ENCODE measurements at regions not wholly inside any gene's neighbourhood (a gene's known extent, or its start where the extent isn't known, plus 50 kb on each side); places are given as distances from the start of the nearest gene placed in this dataset.
"Not testable (repeated sequence)": the region's sequence is repeated elsewhere in the genome, so short reads cannot be mapped to it uniquely, and the experiment has no call there.

GRCh38 chr17:63293323-63294075 is 152.6 kb downstream of the CYB561 start:
- no peaks in the 10 kb centered on the region for H3K36me3 ChIP-seq
- DNase-seq: no peak
- H3K4me1 ChIP-seq (ENCODE audit: insufficient read depth): no peaks in the 10 kb centered on the region
- no peak for TF ChIP-seq POLR2A (IDR thresholded peaks at IDR 0.05)
- no peak for TF ChIP-seq CTCF (IDR thresholded peaks at IDR 0.05)
- no peak for TF ChIP-seq EP300 (IDR thresholded peaks at IDR 0.05)
- H3K9me3 ChIP-seq: no peaks in the 10 kb centered on the region
- no peak overlapping the region for H3K4me3 ChIP-seq
- H3K27me3 ChIP-seq: no peaks in the 10 kb centered on the region
- intact Hi-C loops (cut with DNase I): no loop called here
- H3K27ac ChIP-seq: no peak overlapping the region
- WGBS, 3 donors: 55 to 59% (median 55%) methylated on average over 4 of the region's 4 CpGs

- no peaks in the 10 kb centered on the region for H3K9me3 ChIP-seq
- H3K4me3 ChIP-seq: no peak overlapping the region
- DNase-seq: no peak
- no peaks in the 10 kb centered on the region for H3K4me1 ChIP-seq (ENCODE audit: insufficient read depth)
- WGBS, 3 donors: 86 to 88% (median 87%) methylated on average over 3 of the region's 3 CpGs
- TF ChIP-seq POLR2A (IDR thresholded peaks at IDR 0.05) (no peak), EP300 (IDR thresholded peaks at IDR 0.05) (no peak), CTCF (IDR thresholded peaks at IDR 0.05) (no peak)
- H3K27ac ChIP-seq: no peak overlapping the region
- intact Hi-C loops (cut with DNase I): no loop called here
- H3K27me3 ChIP-seq: no peaks in the 10 kb centered on the region
- H3K36me3 ChIP-seq: no peaks in the 10 kb centered on the region
Observed at GRCh38 chr17:63294776-63295175, 151.3 kb downstream of the CYB561 start.

- Histone ChIP-seq H3K9me3 (no peaks in the 10 kb centered on the region), H3K27me3 (no peaks in the 10 kb centered on the region), H3K27ac (no peak overlapping the region), H3K4me3 (no peak overlapping the region), H3K36me3 (no peaks in the 10 kb centered on the region), H3K4me1 (ENCODE audit: insufficient read depth) (no peaks in the 10 kb centered on the region)
- TF ChIP-seq POLR2A (IDR thresholded peaks at IDR 0.05) (no peak), CTCF (IDR thresholded peaks at IDR 0.05) (no peak), EP300 (IDR thresholded peaks at IDR 0.05) (no peak)
- no peak for DNase-seq
- intact Hi-C loops (cut with DNase I): no loop called here
- WGBS, 3 donors: 15 to 19% (median 15%) methylated on average over 2 of the region's 2 CpGs
Observed at GRCh38 chr17:63295288-63295687, 150.8 kb downstream of the CYB561 start.

- Histone ChIP-seq H3K27me3 (no peaks in the 10 kb centered on the region), H3K9me3 (no peaks in the 10 kb centered on the region), H3K4me1 (ENCODE audit: insufficient read depth) (no peaks in the 10 kb centered on the region), H3K36me3 (no peaks in the 10 kb centered on the region), H3K27ac (no peak overlapping the region), H3K4me3 (no peak overlapping the region)
- TF ChIP-seq POLR2A (IDR thresholded peaks at IDR 0.05): no peak
- TF ChIP-seq CTCF (IDR thresholded peaks at IDR 0.05): no peak
- TF ChIP-seq EP300 (IDR thresholded peaks at IDR 0.05): no peak
- intact Hi-C loops (cut with DNase I): no loop called here
- 84 to 95% (median 91%) methylated on average over 1 of the region's 1 CpG for WGBS, 3 donors
- no peak for DNase-seq
Observed at GRCh38 chr17:63295839-63296590, 150.1 kb downstream of the CYB561 start.

- DNase-seq; intact Hi-C loops (cut with DNase I): not testable (repeated sequence)
Observed at GRCh38 chr17:63298916-63299315, 147.2 kb downstream of the CYB561 start.

More at GRCh38 chr17:63298916-63299315, 147.2 kb downstream of the CYB561 start:
- H3K4me1 ChIP-seq (ENCODE audit: insufficient read depth); H3K27ac ChIP-seq; H3K4me3 ChIP-seq; H3K27me3 ChIP-seq; H3K36me3 ChIP-seq; H3K9me3 ChIP-seq: not testable (repeated sequence)
- WGBS, 3 donors: 97 to 98% (median 97%) methylated on average over 1 of the region's 1 CpG

Data from ovary (tissue), 7 donors.